ENCODE measurements at regions not wholly inside any gene's neighbourhood (a gene's known extent, or its start where the extent isn't known, plus 50 kb on each side); places are given as distances from the start of the nearest gene placed in this dataset.

DNA sequence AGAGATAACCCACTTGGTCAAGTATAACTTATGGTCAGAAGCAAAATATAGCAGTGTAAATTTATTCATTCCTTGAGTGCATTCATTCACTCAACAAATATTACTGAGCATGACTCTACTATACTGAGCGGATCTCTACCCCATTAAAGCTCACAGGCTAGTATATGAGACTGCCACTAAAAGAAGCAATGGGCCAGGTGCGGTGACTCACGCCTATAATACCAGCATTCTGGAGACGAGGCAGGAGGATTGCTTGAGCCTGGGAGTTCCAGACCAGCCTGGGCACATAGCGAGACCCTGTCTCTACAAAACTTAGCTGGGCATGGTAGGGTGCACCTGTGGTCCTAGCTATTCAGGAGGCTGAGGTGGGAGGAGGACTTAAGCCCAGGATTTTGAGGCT, 197.6 kb upstream of the BLID start:
- ATAC-seq (ENCODE audit: low FRiP score) (no peak), DNase-seq (ENCODE audit: low spot score) (no peak)
- TF ChIP-seq, protein P1, sequence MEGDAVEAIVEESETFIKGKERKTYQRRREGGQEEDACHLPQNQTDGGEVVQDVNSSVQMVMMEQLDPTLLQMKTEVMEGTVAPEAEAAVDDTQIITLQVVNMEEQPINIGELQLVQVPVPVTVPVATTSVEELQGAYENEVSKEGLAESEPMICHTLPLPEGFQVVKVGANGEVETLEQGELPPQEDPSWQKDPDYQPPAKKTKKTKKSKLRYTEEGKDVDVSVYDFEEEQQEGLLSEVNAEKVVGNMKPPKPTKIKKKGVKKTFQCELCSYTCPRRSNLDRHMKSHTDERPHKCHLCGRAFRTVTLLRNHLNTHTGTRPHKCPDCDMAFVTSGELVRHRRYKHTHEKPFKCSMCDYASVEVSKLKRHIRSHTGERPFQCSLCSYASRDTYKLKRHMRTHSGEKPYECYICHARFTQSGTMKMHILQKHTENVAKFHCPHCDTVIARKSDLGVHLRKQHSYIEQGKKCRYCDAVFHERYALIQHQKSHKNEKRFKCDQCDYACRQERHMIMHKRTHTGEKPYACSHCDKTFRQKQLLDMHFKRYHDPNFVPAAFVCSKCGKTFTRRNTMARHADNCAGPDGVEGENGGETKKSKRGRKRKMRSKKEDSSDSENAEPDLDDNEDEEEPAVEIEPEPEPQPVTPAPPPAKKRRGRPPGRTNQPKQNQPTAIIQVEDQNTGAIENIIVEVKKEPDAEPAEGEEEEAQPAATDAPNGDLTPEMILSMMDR (IDR thresholded peaks at IDR 0.05) = no peak

DNA sequence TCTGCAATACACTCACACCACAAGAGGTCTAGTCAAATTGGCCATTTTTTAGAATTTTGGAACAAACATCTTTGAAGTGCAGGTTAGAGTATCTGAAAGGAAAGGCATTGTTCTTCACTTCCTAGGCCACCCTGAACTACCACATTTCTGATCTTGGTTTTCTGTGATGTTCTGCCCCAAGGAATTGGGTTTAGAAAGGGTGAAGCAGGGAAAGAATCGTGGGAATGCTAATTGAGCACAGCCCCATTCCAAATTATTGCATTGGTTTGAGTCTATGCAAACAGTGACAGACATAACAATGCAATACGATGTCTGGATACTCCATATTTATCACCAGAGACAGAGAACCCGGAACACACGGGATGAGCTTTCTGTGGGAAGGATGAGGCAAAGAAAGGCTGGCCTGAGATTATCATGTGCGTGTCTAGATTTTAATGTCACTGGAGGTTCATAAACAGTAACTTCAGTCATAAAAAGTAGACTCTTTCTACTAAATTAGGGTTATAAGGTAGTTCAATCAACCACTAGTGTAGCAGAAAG, 195.3 kb upstream of the BLID start:
- DNase-seq (ENCODE audit: low spot score) (no peak), ATAC-seq (ENCODE audit: low FRiP score) (no peak)
- TF ChIP-seq, protein P1 (IDR thresholded peaks at IDR 0.05) = no peak

DNA sequence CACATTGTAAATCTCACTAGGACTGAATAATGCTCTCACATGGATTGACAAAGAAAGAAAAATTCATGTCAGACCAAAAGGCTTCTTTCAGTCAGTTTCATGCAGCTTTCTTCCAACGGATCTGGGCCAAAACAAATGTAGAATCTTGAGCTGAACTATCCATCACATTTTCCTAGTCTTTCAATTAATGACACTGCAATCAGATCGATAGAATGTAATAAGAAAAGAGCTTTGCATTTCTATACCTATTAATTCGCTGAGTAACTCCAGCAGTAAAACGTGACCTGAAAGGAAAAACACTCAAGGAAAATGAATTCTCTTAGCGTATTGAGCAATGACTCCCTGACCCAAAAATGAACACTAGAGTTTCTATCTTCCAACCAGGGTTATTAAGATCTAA, 194.8 kb upstream of the BLID start:
- ATAC-seq (ENCODE audit: low FRiP score) (no peak), DNase-seq (ENCODE audit: low spot score) (no peak)
- TF ChIP-seq, protein P1 (IDR thresholded peaks at IDR 0.05) = no peak

DNA sequence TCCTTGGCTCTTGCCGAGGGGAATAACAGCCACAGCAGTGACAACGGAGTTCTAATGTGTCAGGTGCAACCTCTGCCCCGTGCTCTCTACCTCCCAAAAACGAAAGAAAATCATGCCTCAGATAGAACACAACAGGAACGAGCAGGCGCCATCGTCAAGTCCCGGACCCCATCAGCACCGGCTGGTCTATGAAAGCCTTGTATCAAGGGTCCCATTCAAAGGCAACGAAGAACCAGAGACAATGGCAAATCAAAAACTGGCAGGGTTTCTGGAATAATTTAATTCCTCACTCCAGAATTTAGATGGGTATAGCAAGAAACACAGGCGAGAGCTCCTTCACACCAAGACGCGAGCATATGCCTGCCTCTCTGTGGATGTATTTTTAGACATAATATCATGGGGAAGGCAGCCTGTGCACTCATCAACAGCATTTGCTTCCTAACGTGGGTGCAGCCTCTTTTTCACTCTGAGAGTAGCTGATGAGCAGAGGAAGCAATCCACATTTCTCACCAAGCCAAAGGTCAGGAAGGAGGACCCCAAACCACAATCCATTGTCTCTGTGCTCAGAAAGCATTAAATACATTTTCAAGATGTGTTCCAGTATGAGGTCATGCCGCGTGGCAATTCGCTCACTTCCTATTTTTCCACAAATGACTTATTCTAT, 193.4 kb upstream of the BLID start:
- no peak for ATAC-seq (ENCODE audit: low FRiP score)
- DNase-seq (ENCODE audit: low spot score) = no peak
- TF ChIP-seq, protein P1 (IDR thresholded peaks at IDR 0.05) = no peak

DNA sequence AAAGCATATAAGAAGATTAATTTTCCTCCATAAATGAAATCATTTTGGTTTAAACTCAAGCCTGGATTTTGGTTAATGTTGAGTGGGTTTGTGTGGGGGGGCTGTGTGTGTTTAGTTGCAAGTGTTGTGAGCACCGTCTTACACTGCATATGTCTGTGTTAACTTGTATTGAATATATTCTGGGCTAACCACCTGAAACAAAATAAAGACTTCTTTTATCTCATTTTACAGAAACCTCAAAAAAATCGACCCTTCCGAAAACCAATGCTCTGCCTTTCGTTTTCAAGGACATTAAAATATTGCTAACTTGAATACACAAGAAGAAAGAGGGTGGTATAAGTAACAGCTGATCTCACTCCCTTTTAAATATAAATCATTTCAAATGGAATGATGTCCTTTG, 192.2 kb upstream of the BLID start:
- no peak for DNase-seq (ENCODE audit: low spot score)
- ATAC-seq (ENCODE audit: low FRiP score) = no peak
- TF ChIP-seq, protein P1 (IDR thresholded peaks at IDR 0.05) = no peak

DNA sequence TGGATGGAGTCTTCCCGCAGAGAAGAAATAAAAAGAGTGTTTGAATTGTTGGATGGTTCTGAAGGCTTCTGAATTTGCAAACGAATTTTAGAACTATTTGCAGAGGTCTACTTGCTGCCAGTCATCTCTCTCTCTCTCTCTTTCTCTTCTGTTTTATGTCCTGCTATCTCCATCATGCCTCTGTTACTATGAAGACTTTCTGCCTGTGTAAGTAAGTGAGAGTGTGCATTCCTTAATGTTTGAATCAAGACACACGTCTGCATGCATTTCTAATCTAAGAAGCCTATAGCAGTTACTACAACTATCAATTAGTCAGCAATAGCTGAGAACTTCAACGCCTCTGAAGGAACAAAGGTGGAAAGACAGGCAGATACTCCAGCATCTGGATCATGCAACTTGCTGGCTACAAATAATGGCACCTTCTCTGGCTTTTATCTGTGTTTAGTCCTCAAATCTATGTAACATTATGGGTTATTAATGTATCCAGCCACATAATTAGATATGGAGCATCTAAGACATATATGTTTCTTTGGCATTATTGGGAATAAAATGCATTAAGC, 191.5 kb upstream of the BLID start:
- ATAC-seq (ENCODE audit: low FRiP score) (no peak), DNase-seq (ENCODE audit: low spot score) (no peak)
- TF ChIP-seq, protein P1 (IDR thresholded peaks at IDR 0.05) = no peak

DNA sequence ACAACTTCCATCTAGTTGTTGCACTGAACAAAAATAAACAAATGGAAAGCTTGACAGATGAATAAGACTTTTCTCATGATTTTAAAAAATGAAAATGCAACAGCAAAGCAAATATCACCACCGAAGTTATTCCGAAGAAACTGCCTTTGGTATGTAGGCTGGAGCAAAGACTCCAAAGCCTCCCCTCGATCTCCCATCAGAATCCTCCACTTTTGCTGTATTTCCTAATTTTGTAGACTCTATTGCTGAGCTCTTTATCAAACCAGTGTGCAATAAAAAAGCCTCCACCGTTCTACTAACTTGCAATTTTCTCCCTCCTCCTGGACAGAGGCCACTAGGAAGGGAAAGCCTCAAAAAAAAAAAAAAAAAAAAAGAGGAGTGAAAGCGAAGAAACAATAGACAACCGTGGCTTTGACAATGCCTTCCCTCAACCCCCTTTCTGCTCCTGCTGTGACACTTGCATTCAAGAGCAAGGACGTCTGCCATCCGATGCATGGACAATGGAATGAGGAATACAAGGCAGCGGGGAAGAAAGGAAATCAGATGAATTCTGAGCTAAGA, 190.9 kb upstream of the BLID start:
- DNase-seq (ENCODE audit: low spot score) = no peak
- no peak for ATAC-seq (ENCODE audit: low FRiP score)
- TF ChIP-seq, protein P1 (IDR thresholded peaks at IDR 0.05) = no peak

Measured in omental fat pad (tissue), 3 donors.